ENCODE measurements at regions not wholly inside any gene's neighbourhood (a gene's known extent, or its start where the extent isn't known, plus 50 kb on each side); places are given as distances from the start of the nearest gene placed in this dataset.
"Not testable (repeated sequence)": the region's sequence is repeated elsewhere in the genome, so short reads cannot be mapped to it uniquely, and the experiment has no call there.

DNA sequence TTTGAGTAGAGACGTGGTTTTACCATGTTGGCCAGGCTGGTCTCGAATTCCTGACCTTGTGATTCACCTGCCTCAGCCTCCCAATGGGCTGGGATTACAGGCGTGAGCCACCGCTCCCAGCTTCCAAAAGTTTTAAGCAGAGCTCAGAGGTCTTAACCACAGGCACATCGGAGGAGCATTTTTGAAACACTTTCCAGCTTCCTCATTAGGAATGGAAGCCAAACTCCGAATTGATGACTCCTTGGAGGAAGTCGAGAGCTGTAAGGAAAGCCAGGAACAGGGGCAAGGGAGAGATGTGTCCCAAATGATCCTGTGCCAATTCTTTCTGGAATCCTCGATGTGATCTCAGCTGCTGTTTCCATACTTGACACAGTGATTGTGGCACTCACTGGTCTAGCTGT lies 56.2 kb upstream of the CCZ1B start:
- not testable (repeated sequence) for DNase-seq (ENCODE audit: low read depth)

DNA sequence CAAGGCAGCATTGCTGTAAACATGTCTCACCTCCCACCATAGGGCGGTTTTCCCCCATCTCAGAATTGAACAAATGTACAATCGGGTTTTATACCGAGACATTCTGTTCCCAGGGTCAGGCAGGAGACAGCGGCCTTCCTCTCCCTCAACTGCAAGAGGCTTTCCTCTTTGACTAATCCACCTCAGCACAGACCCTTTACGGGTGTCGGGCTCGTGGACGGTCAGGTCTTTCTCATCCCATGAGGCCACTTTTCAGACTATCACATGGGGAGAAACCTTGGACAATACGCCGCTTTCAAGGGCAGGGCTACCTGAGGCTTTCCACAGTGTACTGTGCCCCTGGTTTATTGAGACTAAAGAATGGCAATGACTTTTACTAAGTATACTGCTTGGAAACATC lies 57.7 kb upstream of the CCZ1B start:
- DNase-seq (ENCODE audit: low read depth) = not testable (repeated sequence)

DNA sequence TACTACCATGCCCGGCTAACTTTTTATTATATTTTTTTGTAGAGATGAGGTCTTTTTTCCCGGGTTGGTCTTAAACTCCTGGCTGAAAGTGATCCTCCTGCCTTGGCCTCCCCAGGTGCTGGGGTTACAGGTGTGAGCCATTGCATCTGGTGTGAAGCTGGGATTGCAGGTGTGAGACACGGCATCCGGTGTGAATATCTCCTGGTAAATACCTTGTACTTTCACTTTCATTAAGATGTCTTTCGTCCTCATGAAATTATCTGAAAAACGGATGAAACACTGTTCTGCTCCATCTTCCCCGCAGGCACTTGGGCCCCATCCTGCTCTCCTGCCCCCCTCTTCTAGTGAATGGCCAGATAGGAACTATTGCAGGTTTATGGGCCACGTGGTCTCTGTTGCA lies 60.1 kb upstream of the CCZ1B start:
- DNase-seq (ENCODE audit: low read depth) = no peak

DNA sequence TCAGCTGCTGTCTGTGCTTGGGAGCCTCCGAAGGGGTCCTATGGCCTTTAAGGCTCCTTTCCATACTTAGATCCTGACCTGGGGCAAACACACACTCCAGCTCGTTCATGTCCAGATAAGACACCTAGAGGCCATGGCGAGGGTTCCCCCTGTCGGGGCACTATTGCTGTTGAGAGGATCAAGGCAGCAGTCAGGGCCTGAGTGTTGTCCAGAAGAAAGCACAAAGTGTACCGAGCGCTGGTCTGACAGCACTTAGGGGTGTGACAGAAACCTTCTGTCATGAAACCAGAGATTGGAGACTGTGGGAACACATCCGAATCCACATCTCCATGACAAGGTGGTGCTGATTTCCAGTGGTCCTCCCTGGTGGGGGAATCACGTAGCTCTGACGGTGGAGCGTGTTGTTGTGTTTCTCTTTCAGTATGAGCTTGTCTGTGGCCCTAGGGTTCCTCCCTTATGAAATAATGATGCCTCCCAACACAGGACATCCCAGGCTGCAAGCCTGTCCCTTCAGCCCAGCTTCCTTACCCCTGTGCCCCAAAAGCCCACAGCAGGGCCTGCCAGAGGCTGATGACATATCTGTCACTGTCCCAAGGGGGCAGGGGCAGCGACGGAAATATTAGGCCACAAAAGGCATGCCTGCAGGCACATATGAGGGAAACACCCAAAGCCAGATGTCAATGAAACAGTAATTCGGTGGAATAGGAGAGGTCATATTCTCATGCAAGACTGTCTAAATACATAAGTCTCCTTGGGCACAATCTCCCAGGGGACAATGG lies 62.4 kb upstream of the CCZ1B start:
- DNase-seq (ENCODE audit: low read depth) = not testable (repeated sequence)

DNA sequence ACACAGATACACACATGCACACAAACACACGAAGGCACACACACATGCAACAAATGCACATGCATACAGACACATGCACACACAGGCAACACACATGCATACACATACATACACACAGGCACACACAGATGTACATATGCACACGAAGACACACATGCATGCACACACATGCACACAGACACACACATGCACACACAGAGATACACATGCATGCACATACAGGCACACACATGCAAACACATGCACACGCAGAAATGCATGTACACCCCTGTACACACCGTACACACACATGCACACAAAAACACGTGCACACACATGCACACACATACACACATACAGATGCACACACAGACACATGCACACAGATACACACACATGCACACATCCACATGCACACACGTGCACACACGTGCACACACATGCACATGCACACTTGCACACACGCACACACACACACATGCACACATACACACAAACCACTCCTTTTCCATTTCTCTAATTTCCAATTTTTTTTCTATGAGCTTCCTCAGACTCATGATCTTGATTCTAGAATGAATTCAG lies 63.3 kb upstream of the CCZ1B start:
- no peak for DNase-seq (ENCODE audit: low read depth)

DNA sequence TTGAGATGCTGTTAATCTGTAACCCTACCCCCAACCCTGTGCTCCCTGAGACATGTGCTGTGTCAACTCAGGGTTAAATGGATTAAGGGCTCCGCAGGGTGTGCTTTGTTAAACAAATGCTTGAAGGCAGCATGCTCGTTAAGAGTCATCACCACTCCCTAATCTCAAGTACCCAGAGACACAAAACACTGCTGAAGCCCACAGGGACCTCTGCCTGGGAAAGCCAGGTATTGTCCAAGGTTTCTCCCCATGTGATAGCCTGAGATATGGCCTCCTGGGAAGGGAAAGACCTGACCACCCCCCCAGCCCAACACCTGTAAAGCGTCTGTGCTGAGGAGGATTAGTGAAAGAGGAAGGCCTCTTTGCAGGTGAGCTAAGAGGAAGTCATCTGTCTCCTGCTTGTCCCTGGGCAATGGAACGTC lies 76.0 kb upstream of the CCZ1B start:
- DNase-seq (ENCODE audit: low read depth) = not testable (repeated sequence)

DNA sequence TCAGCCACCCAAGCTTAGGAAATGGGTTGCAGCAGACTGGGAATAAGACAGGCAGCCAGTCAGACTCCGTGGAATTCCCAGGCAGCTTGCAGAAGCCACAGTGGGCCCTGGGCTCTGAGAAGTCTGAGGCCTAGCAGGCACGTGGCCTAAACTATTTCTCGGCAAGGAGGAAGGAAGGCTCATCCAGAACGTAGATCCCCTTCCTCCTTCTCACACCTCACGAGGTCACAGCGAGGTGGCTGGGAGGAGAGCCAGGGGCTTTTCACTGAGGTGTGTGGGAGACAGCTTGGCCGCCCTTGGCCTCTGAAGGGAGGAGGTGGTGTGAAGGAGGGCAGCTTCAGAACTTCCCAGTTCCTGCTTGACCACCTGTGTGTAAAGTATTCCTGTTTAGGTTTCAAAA lies 77.2 kb upstream of the CCZ1B start:
- not testable (repeated sequence) for DNase-seq (ENCODE audit: low read depth)

DNA sequence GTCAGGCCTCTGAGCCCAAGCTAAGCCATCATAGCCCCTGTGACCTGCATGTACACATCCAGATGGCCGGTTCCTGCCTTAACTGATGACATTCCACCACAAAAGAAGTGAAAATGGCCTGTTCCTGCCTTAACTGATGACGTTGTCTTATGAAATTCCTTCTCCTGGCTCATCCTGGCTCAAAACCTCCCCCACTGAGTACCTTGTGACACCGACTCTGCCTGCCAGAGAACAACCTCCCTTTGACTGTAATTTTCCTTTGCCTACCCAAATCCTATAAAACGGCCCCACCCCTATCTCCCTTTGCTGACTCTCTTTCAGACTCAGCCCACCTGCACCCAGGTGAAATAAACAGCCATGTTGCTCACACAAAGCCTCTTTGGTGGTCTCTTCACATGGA lies 77.7 kb upstream of the CCZ1B start:
- DNase-seq (ENCODE audit: low read depth) = not testable (repeated sequence)

DNA sequence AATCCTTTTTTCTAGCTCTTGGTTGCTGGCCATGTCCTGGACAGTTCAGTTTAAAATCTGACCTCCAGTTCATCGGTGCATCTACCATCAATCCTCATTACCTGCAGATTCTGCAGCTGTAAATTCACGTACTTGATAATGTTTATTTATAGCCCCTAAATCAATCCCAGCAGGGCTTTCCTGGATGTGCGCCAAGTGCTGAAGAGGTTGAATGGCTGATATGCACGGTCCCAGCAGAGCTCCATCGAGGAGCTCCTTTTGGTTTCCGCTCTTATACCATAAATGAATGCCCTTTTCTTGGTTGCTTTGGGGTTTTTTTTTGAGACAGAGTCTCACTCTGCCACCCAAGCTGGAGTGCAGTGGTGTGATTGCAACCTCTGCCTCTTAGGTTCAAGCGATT lies 91.2 kb upstream of the CCZ1B start:
- DNase-seq (ENCODE audit: low read depth) = no peak

DNA sequence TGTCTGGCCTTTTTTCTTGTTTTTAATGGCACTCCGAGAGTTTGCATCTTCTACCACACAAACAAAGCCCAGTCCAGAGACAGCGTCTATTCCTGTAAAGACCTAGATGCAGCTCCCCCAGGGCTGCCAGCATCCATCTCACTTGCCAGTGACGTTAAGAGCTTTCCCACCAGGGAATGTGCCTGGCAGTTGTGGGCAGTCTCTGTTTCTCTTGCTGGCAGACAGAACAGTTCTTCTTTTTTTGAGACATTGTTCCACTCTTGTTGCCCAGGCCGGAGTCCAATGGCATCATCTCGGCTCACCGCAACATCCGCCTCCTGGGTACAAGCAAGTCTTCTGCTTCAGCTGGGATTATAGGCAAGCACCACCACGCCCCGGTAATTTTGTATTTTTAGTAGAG lies 93.1 kb upstream of the CCZ1B start:
- not testable (repeated sequence) for DNase-seq (ENCODE audit: low read depth)

DNA sequence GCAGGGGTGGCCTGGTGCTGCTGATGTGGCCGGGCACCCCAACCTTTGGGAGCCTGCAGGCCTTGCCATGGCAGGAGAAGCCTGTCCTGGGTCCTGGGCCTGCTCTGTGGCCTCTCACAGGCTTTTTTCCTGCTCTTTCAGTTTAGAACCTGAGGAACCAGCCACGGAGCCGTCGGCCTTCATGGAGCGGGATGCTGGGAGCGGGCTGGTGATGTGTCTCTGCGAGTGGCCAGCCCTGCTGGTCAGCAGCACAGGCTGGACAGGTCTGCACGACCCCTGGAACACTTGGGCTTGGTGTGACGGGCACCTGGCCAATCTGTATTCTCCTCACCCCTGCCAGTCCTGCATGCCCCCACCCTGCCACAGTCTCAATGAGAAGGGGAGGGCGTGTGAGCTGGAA lies 98.4 kb upstream of the CCZ1B start:
- not testable (repeated sequence) for DNase-seq (ENCODE audit: low read depth)

DNA sequence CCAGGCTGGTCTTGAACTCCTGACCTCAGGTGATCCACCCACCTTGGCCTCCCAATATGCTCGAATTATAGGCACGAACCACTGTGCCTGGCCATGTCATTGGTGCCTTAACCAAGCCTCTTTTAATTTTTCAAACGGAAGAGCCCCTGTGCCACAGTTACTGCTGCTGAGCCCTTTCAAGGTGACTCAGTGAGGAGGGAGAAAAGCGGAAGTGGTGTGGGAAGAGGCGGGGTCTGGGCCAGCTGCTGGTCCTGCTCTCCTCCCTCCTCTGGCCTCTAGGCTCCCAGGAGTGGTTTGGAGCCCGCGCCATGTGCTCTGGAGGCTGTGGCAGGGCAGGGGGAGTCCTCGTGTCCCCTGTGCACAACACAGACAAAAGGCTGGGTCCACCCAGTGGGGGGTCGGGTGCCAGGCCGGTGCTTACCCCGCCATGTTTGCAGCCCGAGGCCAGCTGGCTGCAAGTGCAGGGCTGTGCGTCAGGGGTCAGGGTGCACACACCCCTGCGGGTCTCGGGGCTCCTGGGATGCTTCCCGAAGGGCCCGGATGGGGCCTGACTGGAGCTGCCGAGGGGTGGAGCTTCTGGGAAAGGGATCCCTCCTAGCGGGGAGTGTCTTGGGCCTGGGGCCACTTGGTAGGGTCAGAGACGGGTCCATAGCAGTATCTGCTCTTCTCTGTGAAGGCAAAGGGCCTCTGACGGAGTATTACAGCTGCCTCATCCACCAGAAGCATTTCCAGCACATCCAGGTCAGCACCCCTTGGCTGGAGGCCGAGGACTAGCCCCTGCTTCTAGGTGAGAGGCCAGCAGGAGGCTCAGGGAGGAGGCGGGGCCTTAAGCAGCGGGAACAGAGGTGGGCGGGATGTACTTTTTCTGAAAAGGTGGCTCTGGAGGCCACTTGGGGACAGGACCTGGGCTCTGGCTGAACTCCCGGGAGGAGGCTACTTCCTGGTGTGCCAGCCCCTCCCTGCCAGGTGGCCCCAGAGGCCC lies 100.4 kb upstream of the CCZ1B start:
- DNase-seq (ENCODE audit: low read depth) = not testable (repeated sequence)

DNA sequence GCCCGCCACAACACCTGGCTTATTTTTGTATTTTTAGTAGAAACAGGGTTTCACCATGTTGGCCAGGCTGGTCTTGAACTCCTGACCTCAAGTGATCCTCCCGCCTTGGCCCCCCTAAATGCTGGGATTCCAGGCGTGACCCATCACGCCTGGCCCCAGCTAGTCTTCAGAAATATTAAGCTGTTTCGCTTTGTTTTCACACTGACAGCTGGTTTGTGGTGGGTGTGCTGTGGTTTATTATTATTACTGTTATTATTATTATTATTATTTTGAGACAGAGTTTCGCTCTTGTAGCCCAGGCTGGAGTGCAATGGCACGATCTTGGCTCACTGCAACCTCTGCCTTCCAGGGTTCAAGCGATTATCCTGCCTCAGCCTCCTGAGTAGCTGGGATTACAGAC lies 101.6 kb upstream of the CCZ1B start:
- DNase-seq (ENCODE audit: low read depth) = not testable (repeated sequence)

DNA sequence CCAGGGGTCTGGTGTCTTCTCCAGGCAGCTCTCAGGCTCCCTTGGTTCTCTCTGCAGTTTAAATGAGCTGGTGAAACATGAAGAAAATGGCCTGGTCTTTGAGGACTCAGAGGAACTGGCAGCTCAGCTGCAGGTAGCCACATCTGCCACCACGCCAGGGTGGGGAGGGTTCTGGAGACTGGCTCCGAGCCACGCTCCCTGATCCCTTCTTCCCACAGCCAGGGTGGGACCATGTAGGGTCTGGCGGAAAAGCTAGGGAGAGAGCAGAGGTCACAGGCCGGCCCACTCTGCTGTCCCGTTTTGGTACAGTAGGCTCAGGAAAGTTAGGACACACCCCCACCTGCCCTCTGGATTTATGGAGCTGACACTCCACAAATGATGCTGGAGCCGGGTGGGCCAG lies 103.5 kb upstream of the CCZ1B start:
- not testable (repeated sequence) for DNase-seq (ENCODE audit: low read depth)

DNA sequence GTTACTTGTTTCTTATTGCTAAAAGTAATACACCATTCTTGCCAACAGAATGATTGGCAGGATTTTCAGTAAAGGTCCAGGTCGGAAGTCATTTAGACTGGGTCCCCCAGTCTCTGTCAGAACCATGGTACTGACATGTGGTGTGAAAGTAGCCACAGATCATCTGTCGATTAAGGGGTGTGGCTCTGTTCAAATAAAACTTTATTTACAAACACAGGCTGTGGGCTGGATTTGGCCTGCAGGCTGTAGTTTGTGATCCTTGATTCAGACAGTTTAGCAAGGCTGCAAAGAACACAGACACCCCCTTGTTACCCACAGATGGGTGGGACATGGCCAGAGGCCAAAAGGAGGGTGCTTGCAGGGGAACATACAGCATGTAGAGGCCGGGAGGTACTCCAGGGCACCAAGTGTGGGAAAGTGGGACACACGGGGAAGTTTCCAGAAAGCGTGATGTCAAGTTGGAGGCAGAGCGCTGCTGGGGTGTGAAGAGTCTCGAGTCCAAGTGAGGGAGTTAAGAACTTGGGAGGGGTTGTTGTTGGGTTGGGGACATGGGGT lies 104.1 kb upstream of the CCZ1B start:
- not testable (repeated sequence) for DNase-seq (ENCODE audit: low read depth)

DNA sequence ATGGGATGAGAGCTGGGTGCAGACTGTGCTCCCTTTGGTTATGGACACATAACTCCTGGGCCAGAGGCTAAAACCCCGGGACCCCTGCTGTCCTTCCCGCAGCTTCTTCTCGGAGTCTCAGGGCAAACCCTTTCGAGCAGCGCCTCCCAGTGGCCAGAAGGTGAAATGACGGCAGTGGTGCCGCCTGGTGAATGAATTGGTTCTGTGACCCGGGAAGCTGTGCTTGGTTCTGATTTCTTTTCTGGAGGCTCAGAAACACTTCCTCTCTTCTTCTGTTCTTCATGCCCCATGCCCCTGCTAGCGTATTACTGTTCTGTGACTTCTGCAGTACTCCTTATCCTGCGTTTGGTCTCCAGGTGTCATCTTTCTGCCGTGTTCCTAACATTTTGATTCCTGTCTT lies 104.7 kb upstream of the CCZ1B start:
- not testable (repeated sequence) for DNase-seq (ENCODE audit: low read depth)

DNA sequence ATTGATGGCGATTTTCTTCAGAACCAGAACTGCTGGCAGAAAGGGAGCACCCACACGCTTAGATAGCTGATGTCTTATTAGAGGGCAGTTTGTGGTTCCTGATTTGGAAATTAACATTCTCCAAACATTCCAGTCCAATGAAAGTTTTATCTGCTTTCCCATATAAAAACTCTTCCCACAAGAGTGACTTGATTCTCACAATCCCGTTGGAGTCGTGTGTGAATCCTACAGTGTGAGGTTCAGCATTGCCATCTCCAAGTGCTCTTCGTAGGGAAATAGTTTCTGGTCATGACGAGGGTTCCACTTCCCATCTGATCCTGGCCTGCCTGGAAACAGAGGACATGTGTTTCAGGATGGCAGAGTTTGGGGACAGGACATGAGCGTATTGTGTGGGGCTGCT lies 105.4 kb upstream of the CCZ1B start:
- not testable (repeated sequence) for DNase-seq (ENCODE audit: low read depth)

DNA sequence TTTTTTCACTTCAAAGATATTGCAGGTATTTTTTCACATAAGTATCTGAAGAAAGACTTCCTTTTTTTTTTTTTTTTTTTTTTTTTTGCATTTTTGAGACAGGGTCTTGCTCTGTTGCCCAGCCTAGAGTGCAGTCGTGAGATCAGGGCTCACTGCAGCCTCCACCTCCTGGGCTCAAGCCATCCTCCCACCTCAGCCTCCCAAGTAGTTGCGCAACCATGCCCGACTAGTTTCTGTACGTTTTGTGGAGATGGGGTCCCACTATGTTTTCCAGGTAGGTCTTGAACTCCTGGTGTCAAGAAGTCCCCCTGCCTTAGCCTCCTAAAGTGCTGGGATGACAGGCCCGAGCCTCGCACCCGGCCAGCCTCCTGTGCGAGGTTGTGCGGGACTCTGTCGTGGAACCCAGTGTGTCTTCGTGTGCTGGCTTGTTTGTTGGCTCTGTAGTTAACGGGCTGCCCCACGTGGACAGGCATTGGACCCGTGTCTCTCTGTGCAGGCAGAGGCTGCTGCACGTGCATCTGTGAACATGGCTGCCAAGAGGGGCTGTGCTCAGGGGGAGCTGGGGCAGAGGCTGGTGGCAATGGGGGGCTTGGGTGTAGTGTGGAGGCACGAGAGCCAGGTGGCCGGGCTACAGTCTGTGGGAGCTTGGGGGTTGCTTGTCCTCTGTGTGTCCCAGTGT lies 108.0 kb upstream of the CCZ1B start:
- DNase-seq (ENCODE audit: low read depth) = not testable (repeated sequence)

DNA sequence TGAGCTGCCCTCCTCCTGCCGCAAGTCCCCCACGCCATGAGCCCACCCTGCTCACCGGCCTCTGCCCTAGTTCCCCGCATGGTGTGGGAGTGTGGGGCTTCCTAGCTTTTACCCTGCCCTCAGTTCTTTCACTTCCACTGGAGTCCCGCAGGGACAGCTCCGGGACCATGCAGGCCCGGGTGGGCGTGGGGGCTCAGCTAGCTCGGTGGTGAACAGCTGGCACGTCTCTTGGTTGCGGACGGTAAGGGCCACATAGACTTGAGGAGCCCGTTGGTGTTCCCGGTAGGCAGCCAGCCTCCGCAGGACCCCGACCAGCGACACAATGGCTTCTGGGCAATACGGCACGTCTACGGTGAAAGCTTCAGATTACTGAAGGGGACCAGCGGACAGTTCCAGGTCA lies 108.9 kb upstream of the CCZ1B start:
- DNase-seq (ENCODE audit: low read depth) = no peak

DNA sequence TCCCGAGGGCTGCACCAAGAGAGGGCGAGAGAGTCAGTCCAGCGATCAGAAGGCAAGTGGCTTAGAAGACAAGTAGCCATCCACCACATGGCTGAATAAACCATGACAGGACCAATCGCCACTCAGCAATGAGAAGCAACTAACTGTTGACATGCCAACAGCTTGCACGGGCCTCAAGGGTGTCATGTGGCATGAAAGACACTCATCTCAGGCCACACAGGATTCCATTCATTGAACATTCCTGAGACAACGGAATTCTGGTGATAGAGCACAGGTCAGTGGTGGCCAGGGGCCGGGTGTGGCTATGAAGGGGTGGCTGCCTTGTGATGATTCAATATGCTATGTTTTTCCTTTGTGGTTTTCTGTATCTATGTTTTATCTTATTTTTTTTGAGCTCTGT lies 110.6 kb upstream of the CCZ1B start:
- not testable (repeated sequence) for DNase-seq (ENCODE audit: low read depth)

DNA sequence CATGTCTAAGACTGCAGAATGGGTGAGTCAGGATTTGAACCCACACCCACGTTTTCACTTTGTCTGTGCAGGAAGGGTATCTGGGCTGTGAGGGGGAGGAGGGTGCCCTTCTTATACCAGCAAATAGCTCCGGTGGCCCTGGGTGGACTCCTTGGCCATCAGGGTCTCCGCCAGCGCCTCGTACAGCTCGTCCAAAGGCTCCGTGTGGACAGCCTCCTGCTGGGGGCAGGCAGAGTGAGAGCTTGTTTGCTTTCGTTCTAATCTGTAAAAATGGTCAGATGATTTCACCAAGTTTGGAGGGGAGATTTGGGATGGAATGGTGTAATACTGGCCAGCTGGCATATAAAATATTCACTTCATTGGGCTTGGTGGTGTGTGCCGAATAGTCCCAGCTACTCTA lies 111.7 kb upstream of the CCZ1B start:
- DNase-seq (ENCODE audit: low read depth) = not testable (repeated sequence)

DNA sequence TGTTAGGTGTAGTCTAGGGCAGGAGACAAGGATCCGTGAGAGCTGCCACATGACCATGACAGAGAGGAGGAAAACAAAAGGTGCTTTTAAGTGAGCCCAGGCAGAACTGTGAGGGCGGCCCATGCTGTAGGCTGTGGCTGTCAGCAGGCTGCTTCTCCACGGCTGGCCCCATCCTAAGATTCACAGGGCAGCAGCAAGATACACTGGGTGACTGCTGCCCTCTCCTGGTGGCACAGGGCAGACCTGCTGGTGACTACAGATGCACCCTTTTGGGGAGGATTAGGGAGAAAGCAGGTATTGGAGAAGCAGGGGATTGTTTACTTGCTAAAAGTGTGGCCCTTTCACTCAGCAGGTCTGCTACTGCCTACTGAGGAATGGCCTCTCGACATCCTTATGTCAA lies 112.2 kb upstream of the CCZ1B start:
- not testable (repeated sequence) for DNase-seq (ENCODE audit: low read depth)
